ENCODE measurements at regions not wholly inside any gene's neighbourhood (a gene's known extent, or its start where the extent isn't known, plus 50 kb on each side); places are given as distances from the start of the nearest gene placed in this dataset.

- TF ChIP-seq, protein P1, sequence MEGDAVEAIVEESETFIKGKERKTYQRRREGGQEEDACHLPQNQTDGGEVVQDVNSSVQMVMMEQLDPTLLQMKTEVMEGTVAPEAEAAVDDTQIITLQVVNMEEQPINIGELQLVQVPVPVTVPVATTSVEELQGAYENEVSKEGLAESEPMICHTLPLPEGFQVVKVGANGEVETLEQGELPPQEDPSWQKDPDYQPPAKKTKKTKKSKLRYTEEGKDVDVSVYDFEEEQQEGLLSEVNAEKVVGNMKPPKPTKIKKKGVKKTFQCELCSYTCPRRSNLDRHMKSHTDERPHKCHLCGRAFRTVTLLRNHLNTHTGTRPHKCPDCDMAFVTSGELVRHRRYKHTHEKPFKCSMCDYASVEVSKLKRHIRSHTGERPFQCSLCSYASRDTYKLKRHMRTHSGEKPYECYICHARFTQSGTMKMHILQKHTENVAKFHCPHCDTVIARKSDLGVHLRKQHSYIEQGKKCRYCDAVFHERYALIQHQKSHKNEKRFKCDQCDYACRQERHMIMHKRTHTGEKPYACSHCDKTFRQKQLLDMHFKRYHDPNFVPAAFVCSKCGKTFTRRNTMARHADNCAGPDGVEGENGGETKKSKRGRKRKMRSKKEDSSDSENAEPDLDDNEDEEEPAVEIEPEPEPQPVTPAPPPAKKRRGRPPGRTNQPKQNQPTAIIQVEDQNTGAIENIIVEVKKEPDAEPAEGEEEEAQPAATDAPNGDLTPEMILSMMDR (IDR thresholded peaks at IDR 0.05; ENCODE audit: low read depth, low read length), result no peak
- TF ChIP-seq EZH2phosphoT487 (IDR thresholded peaks at IDR 0.05; ENCODE audit: low read depth), result no peak
Measured at GRCh38 chr12:29883525-29883924, 99.8 kb upstream of the TMTC1 start.

Data from OCI-LY3 (cell line).